ENCODE measurements at regions not wholly inside any gene's neighbourhood (a gene's known extent, or its start where the extent isn't known, plus 50 kb on each side); places are given as distances from the start of the nearest gene placed in this dataset.
"Not testable (repeated sequence)": the region's sequence is repeated elsewhere in the genome, so short reads cannot be mapped to it uniquely, and the experiment has no call there.

DNA sequence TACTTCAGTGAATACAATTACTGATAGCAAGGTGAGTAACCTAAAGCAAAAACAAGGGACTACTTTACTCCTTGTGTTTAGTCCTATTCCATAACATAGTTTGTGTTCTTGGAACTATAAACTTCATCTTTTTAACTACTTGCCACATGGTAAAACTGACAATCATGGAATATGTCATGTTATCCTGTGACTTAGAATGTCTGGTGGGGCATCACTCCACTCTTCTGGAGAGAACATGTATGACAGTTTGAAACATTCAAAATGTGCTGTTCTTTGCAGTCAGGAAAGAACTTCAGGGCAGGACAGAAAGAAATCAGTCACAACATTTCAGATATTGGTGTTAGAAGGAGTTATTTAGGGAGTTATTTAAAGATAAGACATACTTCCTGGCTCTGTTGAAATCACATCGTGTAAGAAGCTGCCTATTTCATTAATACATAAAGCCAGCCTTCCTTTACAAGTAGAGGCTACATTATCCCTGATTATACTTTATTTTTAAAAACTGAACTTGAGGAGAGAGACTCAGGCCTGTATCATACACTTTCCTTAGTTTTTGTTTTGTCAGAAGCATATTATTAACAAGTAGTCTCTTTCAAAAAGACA, 184.9 kb downstream of the SPATA31A6 start:
- not testable (repeated sequence) for H3K4me1 Mint-ChIP-seq (ENCODE audit: unreplicated experiment)

DNA sequence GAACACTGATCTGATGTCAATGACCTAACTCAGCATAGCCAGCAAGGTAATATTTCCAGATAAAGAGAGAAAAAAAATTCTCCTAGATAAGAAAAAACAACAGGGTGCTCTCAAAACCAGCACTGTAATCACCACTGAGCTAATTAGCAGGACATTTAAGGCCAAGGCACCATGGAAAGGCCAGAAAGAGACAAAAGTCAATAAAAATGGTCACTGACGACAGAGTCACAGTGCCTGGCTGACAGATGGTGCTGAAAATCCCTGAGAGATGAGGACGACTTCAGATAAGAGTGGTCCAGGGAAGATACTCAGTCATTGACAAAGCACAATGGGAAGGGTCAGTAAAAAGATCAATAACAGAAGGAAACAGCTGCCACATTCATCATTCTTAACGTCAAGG, 186.7 kb downstream of the SPATA31A6 start:
- H3K36me3 Mint-ChIP-seq; H3K4me1 Mint-ChIP-seq (ENCODE audit: unreplicated experiment); DNase-seq (ENCODE audit: extremely low spot score, unreplicated experiment); H3K4me3 Mint-ChIP-seq; H3K27ac Mint-ChIP-seq; H3K27me3 Mint-ChIP-seq; H3K9me3 Mint-ChIP-seq: not testable (repeated sequence)

More for the DNA sequence above, 184.9 kb downstream of the SPATA31A6 start:
- H3K27ac Mint-ChIP-seq; H3K27me3 Mint-ChIP-seq; H3K9me3 Mint-ChIP-seq; H3K4me3 Mint-ChIP-seq; H3K36me3 Mint-ChIP-seq; DNase-seq (ENCODE audit: extremely low spot score, unreplicated experiment): not testable (repeated sequence)
- TF ChIP-seq, protein P1, sequence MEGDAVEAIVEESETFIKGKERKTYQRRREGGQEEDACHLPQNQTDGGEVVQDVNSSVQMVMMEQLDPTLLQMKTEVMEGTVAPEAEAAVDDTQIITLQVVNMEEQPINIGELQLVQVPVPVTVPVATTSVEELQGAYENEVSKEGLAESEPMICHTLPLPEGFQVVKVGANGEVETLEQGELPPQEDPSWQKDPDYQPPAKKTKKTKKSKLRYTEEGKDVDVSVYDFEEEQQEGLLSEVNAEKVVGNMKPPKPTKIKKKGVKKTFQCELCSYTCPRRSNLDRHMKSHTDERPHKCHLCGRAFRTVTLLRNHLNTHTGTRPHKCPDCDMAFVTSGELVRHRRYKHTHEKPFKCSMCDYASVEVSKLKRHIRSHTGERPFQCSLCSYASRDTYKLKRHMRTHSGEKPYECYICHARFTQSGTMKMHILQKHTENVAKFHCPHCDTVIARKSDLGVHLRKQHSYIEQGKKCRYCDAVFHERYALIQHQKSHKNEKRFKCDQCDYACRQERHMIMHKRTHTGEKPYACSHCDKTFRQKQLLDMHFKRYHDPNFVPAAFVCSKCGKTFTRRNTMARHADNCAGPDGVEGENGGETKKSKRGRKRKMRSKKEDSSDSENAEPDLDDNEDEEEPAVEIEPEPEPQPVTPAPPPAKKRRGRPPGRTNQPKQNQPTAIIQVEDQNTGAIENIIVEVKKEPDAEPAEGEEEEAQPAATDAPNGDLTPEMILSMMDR (conservative IDR thresholded peaks at IDR 0.05) = peak; percentile 37

DNA sequence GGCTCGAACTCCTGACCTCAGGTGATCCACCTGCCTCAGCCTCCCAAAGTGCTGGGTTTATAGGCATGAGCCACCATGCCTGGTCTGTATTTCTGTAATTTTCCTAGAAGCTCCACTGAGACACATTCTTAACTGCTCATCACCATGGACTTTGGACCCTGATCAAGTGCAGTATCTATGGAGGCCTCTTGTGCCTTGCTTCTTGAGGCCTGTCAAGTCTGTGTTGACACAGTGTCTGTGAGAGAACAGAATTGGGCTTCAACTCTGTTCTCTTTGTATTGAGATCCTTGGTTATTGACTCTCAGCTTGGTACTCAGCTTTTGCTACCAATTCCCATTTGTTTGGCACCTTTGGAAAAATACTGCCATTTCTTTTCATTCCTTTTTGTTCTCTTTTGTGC, 188.0 kb downstream of the SPATA31A6 start:
- not testable (repeated sequence) for H3K9me3 Mint-ChIP-seq; H3K4me1 Mint-ChIP-seq (ENCODE audit: unreplicated experiment); H3K36me3 Mint-ChIP-seq; H3K4me3 Mint-ChIP-seq; DNase-seq (ENCODE audit: extremely low spot score, unreplicated experiment); H3K27ac Mint-ChIP-seq; H3K27me3 Mint-ChIP-seq

DNA sequence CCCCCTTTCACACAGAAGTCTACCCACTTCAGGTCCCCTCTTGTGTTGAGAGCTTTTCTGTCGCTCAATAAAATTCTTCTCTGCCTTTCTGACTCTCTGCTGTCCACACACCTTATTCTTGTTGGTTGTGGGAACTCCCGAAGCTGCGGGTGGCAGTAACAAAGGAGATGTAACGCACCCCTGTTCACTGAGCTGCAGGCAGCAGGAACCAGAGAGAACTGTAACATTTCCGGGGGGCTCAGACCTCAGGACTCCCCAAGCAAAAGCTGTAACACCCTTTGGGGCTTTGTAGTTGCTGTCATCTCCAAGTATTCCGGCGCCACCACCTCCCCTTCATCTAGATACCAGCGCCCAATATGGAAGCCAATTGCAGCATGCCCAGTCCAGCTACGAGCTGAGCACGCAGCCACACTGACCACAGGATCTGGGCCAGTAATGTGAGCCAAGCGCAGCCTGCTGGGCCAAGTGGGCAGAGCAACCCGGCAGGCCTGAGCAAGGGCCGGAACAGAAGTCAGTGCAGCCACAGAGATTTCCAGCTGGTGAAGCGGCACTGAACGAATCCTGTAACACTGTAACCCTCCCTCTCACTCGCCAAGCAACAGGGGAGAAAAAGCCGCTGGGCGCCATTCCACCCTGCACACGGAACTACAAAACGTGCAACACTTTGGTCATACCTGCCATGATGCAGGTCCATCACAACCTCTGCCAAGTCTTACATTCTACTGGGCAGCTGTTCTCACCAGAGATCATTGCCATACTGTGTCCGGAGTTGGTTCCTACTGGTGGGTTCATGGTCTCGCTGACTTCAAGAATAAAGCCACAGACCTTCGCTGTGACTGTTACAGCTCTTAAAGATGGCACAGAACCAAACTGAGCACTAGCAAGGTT, 194.3 kb downstream of the SPATA31A6 start:
- H3K27ac Mint-ChIP-seq; H3K36me3 Mint-ChIP-seq; H3K27me3 Mint-ChIP-seq; H3K4me1 Mint-ChIP-seq (ENCODE audit: unreplicated experiment); DNase-seq (ENCODE audit: extremely low spot score, unreplicated experiment); H3K4me3 Mint-ChIP-seq; H3K9me3 Mint-ChIP-seq: not testable (repeated sequence)

DNA sequence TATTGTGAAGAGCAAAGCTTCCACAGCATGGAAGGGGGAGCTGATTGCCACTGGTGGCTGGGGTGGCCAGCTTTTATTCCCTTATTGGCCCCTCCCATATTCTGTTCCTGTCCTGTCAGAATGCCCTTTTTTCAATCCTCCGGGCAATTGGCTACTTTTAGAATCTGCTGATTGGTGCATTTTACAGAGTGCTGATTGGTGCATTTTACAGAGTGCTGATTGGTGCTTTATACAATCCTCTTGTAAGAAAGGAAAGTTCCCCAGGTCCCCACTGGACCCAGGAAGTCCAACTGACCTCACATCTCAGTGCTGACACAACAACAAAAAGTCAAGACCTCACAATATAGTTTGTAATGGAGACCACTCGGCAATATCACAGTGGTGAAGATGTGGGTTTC, 195.0 kb downstream of the SPATA31A6 start:
- Mint-ChIP-seq H3K4me3 (no peak overlapping the region), H3K27me3 (no peaks in the 10 kb centered on the region), H3K36me3 (no peaks in the 10 kb centered on the region), H3K4me1 (ENCODE audit: unreplicated experiment) (no peaks in the 10 kb centered on the region), H3K27ac (no peak overlapping the region), H3K9me3 (no peaks in the 10 kb centered on the region)
- TF ChIP-seq, protein P1 (conservative IDR thresholded peaks at IDR 0.05) = no peak
- DNase-seq (ENCODE audit: extremely low spot score, unreplicated experiment) = no peak

DNA sequence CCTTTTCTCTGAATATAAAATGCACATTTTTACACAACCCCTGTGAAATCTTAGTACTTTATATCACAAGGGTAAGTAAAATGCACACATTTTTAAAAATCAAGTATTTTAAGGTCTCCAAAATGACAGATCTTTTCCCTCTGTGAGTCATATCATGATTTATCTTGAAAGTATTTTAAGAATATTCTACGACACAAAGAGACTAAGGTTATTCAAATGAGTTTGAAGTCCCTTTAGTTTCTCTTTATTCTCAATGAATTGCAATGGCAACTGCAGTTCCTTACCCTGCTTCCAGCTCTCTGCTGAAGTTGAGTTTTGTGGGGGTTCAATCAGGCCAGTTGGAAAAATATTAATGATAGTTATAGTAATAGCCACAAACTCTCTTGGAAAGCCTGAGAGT, 196.1 kb downstream of the SPATA31A6 start:
- not testable (repeated sequence) for H3K9me3 Mint-ChIP-seq; H3K4me3 Mint-ChIP-seq; H3K36me3 Mint-ChIP-seq; H3K4me1 Mint-ChIP-seq (ENCODE audit: unreplicated experiment); DNase-seq (ENCODE audit: extremely low spot score, unreplicated experiment); H3K27me3 Mint-ChIP-seq; H3K27ac Mint-ChIP-seq

DNA sequence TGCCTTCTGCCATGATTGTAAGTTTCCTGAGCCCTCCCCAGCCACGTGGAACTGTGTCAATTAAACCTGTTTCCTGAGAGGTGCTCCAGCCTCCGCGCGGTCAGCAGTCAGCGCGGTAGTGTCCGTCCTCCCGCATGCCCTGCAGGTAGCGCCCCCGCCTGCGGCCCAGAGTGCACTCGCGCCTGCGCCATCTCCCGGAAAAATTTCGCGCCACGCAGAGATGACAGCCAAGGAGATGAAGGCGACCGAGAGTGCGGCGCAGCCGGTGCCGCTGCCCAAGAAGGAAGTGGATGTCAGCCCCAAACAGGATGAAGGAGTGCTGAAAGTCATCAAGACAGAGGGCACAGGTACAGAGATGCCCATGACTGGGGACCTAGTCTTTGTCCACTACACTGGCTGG, 201.1 kb downstream of the SPATA31A6 start:
- DNase-seq (ENCODE audit: extremely low spot score, unreplicated experiment); H3K36me3 Mint-ChIP-seq; H3K27ac Mint-ChIP-seq; H3K4me3 Mint-ChIP-seq; H3K4me1 Mint-ChIP-seq (ENCODE audit: unreplicated experiment); H3K9me3 Mint-ChIP-seq; H3K27me3 Mint-ChIP-seq: not testable (repeated sequence)

DNA sequence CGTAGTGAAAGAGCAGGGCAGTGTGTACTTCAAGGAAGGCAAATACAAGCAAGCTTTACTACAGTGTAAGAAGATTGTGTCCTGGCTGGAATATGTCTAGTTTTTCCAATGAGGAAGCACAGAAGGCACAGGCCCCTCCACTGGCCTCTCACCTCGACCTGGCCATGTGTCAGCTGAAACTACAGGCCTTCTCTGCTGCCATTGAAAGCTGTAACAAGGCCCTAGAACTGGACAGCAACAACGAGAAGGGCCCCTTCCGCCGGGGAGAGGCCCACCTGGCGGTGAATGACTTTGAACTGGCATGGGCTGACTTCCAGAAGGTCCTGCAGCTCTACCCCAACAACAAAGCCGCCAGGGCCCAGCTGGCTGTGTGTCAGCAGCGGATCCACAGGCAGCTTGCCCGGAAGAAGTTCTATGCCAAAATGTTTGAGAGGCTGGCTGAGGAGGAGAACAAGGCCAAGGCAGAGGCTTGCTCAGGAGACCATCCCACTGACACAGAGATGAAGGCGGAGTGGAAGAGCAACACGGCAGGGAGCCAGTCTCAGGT, 202.2 kb downstream of the SPATA31A6 start:
- H3K4me3 Mint-ChIP-seq; H3K9me3 Mint-ChIP-seq; DNase-seq (ENCODE audit: extremely low spot score, unreplicated experiment); H3K27me3 Mint-ChIP-seq; H3K27ac Mint-ChIP-seq; H3K4me1 Mint-ChIP-seq (ENCODE audit: unreplicated experiment); H3K36me3 Mint-ChIP-seq: not testable (repeated sequence)
